GM06990 (cell line): ENCODE measurements at regions not wholly inside any gene's neighbourhood (a gene's known extent, or its start where the extent isn't known, plus 50 kb on each side); places are given as distances from the start of the nearest gene placed in this dataset.

Source experiments
- DNase-seq: peaks from one replicate; pipeline ENCODE4 v3.0.0-alpha.2; 2011; ENCODE audit not compliant: insufficient read length; ENCODE audit errors: extremely low read depth
- H3K27me3 ChIP-seq: replicated peaks from 2 replicates; pipeline ENCODE4 v1.6.0; 2011; ENCODE audit warnings: low read length; ENCODE audit not compliant: control insufficient read depth, insufficient read depth
- H3K36me3 ChIP-seq: 2 replicates; pipeline ENCODE4 v1.5.1; 2011; ENCODE audit warnings: low read length; ENCODE audit not compliant: control insufficient read depth, insufficient read depth
- H3K4me3 ChIP-seq: replicated peaks from 2 replicates; pipeline ENCODE4 v1.5.1; 2011; ENCODE audit warnings: low read depth, mild to moderate bottlenecking, control low read depth, low read length
- TF ChIP-seq, protein P1 (sequence below): IDR thresholded peaks from 2 replicates; pipeline ENCODE4 v1.5.1; 2011; ENCODE audit warnings: low read length, control low read depth, mild to moderate bottlenecking, inconsistent platforms; ENCODE audit not compliant: insufficient read depth, poor library complexity, severe bottlenecking

DNA sequence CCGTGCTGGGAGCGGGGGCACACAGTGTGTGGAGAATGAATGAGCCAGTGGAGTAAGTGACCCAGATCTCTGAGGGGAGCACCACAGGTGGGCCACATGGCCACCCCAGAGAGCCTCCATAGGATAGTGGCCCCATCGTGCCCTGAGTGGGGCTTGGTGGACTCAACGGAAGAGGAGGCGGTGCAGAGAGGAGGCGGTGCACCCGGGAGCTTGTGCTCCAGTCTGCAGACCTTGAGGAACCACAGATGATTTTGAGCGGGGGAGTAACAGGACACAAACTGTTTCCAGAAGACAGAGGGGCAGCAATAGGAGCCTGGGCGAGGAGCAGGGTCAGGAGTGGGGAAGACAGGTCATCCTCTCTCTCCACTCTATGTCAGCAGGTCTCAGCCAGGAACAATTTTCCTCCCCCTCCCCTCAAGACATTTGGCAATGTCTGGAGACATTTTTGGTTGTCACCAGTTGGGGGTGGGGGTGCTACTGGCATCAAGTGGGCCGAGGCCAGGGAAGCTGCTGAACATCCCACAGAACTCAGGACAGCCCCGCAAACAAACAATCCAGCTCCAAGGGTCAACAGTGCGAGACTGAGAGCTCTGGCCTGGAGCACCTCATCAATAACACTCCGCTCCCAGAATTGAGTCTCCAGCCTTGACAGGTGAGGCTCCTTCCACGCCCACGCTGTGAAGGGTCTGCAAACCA, 182.2 kb downstream of the USP12 start:
- TF ChIP-seq, protein P1, sequence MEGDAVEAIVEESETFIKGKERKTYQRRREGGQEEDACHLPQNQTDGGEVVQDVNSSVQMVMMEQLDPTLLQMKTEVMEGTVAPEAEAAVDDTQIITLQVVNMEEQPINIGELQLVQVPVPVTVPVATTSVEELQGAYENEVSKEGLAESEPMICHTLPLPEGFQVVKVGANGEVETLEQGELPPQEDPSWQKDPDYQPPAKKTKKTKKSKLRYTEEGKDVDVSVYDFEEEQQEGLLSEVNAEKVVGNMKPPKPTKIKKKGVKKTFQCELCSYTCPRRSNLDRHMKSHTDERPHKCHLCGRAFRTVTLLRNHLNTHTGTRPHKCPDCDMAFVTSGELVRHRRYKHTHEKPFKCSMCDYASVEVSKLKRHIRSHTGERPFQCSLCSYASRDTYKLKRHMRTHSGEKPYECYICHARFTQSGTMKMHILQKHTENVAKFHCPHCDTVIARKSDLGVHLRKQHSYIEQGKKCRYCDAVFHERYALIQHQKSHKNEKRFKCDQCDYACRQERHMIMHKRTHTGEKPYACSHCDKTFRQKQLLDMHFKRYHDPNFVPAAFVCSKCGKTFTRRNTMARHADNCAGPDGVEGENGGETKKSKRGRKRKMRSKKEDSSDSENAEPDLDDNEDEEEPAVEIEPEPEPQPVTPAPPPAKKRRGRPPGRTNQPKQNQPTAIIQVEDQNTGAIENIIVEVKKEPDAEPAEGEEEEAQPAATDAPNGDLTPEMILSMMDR, result no peak
- no peak for DNase-seq
- Histone ChIP-seq H3K36me3 (no peaks in the 10 kb centered on the region), H3K27me3 (no peaks in the 10 kb centered on the region), H3K4me3 (no peak overlapping the region)

DNA sequence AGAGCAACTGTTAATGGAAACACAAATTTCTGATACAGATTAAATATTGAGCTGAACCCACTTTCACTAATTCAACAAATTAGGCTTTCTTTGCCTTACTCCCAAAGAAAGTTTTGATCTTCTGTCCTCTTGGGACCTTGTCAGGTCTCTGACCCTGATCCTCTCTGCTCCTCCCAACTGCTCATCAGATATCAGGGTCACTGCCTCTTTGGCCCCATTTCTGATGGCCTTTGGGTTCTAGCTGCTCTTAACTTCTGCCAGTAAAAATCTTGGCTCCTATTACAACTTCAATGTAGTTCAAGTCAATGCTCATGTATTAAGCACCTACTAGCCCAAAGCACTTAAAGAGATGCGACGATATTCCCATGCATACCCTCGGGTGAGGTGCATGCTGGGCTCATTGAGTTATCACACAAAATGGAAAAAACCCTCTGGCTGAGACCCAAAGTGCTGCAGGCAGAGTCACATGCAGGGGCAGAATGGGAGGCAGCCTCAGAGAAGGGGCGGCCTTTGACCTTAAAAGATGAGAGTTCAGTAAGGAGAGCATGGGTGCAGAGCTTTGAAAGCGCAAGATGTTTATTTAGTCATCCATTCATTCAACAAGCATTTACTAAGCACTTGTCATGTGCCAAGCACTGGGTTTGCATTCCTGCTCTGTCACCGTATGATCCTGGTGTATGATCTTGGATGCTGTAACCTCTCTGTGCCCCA, 183.4 kb downstream of the USP12 start:
- DNase-seq, result no peak

DNA sequence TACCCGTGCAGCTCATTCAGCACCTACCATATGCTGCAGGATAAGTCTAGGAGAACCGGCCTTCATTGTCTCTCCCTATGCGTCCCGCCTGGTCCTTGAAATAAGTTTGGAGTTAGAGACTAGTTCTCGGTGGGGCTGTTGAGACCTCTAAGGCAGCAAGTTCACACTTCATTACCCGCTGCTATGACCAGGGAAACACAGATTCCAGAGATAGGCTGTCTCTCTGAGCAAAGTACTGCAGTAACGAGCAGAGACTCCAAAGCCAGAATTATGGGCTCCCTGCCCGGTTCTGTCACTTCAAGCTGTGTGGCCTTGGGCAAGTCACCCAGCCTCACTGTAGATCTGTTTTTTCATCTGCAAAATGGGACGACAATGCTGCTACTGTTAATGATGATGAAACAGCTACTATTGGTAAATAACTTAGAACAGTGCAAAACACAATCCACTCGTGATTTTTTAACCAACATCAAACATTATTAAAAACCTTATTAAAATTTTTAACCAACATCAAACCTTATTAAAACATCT, 184.1 kb downstream of the USP12 start:
- Histone ChIP-seq H3K36me3 (no peaks in the 10 kb centered on the region), H3K27me3 (no peaks in the 10 kb centered on the region), H3K4me3 (no peak overlapping the region)
- no peak for DNase-seq
- TF ChIP-seq, protein P1, result no peak

More for the DNA sequence above, 183.4 kb downstream of the USP12 start:
- TF ChIP-seq, protein P1, result no peak
- Histone ChIP-seq H3K27me3 (no peaks in the 10 kb centered on the region), H3K36me3 (no peaks in the 10 kb centered on the region), H3K4me3 (no peak overlapping the region)

DNA sequence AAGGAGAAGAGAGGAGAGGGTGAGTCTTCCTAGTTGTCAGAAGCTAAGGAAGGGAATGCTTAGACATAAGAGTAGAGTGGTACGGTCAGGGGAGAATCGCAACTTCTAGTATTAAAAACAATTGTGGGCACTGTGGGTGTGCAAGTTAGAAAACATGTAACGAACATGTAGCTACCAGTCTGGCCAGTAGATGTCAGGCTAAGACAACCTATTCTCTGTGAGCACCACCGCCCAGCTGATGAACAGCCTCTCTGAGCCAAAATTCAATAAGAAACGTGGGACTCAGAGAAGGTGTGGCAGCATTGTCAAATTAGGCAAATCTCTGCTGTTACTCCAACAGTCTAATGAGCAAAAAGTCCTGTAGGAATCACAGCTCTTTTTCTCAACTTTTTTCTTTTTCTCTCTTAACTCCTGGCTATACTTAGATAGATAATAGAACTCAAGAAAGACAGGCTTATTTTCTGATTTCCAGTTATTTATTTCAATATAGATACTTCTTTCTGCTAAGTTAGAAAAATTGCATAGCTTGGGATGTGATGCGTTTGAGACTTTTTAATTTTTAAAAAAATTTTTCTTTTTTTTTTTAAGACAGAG, 186.2 kb downstream of the USP12 start:
- peak; percentile 25 for DNase-seq
- no peaks in the 10 kb centered on the region for H3K27me3 ChIP-seq

DNA sequence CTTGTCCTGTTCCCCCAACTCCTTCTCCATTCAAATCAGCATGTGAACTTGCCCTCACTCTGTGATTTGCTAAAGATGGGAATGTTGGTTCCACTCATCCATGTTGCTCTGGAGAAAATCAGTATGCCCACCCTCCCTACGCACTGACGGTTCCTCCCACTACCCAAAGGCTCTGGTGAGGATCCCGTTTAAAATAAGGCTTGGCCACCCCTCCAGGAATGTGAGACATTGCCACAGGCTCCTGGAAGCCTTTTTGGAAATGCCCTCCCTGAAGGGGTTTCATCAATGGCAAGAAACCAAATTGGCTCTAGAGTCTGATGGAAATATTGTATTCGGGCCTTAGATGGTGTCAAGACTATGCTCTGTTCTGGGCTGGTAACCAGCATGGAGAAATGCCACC, 187.3 kb downstream of the USP12 start:
- TF ChIP-seq, protein P1, result no peak
- H3K4me3 ChIP-seq, result no peak overlapping the region
- H3K27me3 ChIP-seq, result no peaks in the 10 kb centered on the region
- DNase-seq, result no peak
- H3K36me3 ChIP-seq, result no peaks in the 10 kb centered on the region

More for the DNA sequence above, 186.2 kb downstream of the USP12 start:
- no peak overlapping the region for H3K4me3 ChIP-seq
- no peaks in the 10 kb centered on the region for H3K36me3 ChIP-seq
- TF ChIP-seq, protein P1, result peak; percentile 61
